Peyer's patch (tissue), 4 donors: ENCODE measurements at regions not wholly inside any gene's neighbourhood (a gene's known extent, or its start where the extent isn't known, plus 50 kb on each side); places are given as distances from the start of the nearest gene placed in this dataset.

Experiments
- CTCF ChIP-seq, 6 experiments: fragments of 450-650 bp in 4 of 6; fragments of 200-600 bp in 2 of 6; sonication (generic) in 1 of 6; IDR thresholded peaks; one replicate each; pipeline ENCODE4 v1.5.1; 2017 to 2019; ENCODE audit warnings: antibody characterized with exemption in 6 of 6, mild to moderate bottlenecking in 3 of 6, moderate library complexity in 1 of 6
- POLR2A ChIP-seq, 2 donors: fragments of 450-650 bp; IDR thresholded peaks; one replicate each; pipeline ENCODE4 v1.5.1; 2017; ENCODE audit warnings: antibody characterized with exemption in 2 of 2, mild to moderate bottlenecking in 2 of 2, moderate library complexity in 2 of 2

DNA sequence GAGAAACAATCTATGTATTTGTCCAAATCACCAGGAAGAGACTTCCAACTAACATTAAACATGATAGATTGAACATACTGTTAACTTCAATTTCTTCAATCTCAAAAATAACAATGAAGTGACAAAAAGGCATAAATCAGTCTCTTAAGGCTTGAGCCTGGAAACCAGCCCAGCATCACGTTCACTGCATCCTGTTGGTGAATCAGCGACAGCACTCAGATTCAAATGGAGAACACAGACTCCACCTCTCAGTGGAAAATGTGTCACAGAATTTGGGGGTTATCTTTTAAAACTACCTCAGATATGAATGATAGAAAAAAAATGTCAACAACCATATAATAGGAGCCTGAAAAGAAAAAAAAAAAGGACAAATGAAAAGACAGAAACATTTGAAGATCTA is 212.0 kb downstream of the MINAR1 start:
- no peak for TF ChIP-seq POLR2A (IDR thresholded peaks at IDR 0.05)
- no peak for TF ChIP-seq CTCF (IDR thresholded peaks at IDR 0.05)
